ENCODE measurements at regions not wholly inside any gene's neighbourhood (a gene's known extent, or its start where the extent isn't known, plus 50 kb on each side); places are given as distances from the start of the nearest gene placed in this dataset.

DNA sequence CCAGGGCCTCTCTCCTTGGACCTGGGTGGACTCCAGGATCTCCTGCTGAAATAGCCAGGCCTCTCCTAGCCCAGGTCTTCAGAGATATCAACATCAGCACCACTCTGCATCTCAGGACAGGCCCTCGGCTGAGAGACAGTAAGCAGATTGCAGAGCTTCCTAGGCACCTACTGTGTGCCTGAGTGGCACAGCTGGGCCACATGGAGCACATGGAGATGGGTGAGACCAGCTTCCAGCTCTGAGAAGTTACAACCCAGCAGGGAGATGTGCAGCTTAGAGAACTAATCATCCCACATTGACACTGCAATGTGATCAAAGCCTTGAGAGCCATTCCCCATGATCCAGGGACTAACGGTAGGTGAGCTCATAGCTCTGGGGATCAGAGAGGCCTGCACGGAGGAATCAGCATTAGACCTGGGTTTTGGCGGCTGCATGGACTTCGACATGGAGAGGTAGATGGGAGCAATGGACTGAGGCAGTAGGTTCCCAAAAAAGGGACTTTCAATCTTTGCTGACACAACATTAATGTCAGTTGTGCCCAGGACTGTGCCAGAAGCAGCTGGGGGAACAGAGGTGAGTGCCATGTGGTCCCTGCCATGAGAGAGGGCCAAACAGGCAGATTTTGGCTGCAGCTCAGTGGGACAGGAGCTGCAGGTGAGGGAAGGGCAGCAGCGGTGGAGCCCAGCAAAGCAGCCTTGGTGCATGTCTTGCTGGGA lies 76.0 kb upstream of the LEP start:
- intact Hi-C loops (cut with micrococcal nuclease) = no loop called here
- WGBS (ENCODE audit: insufficient coverage) = 91% methylated on average over 4 of the region's 6 CpGs
- Histone ChIP-seq H2AFZ (ENCODE audit: insufficient read depth, low read depth, low read length, poor library complexity, severe bottlenecking) (no peak overlapping the region), H3K9me3 (replicated peaks in 1 of 2; ENCODE audit: control insufficient read depth in 1 of 2, insufficient read depth in 1 of 2, low read length in 2 of 2) (peaks cover 0 to 32% of the 10 kb centered on the region in 2 donors), H3K9ac (ENCODE audit: insufficient read depth, low read length, poor library complexity, severe bottlenecking) (no peak overlapping the region), H3K4me1 (ENCODE audit: control insufficient read depth in 1 of 2, insufficient read depth in 2 of 2, low read length in 2 of 2) (peaks cover 23% of the 10 kb centered on the region in 2 donors), H3K36me3 (replicated peaks in 1 of 2; ENCODE audit: control insufficient read depth in 1 of 2, insufficient read depth in 2 of 2, low read length in 2 of 2) (no peaks in the 10 kb centered on the region), H4K20me1 (ENCODE audit: insufficient read depth, low read length) (no peaks in the 10 kb centered on the region), H3K4me2 (replicated peaks; ENCODE audit: extremely low read depth, low read length, poor library complexity, severe bottlenecking) (no peak overlapping the region), H3K4me3 (replicated peaks in 1 of 3; ENCODE audit: low read depth in 2 of 3, low read length in 3 of 3) (no peak overlapping the region), H3K27me3 (ENCODE audit: control insufficient read depth in 2 of 2, insufficient read depth in 2 of 2, low read length in 2 of 2) (peaks cover 66 to 90% of the 10 kb centered on the region in 2 donors), H3K79me2 (ENCODE audit: insufficient read depth, low read length) (no peaks in the 10 kb centered on the region), H3K27ac (ENCODE audit: low read depth in 1 of 2, low read length in 2 of 2) (no peak overlapping the region)
- Mint-ChIP-seq H3K36me3 (peaks cover 7 to 15% of the 10 kb centered on the region in 2 donors), H3K27me3 (ENCODE audit: low read depth in 3 of 3) (peaks cover 76 to 89% (median 88%) of the 10 kb centered on the region in 3 donors), H3K4me1 (peaks cover 18% of the 10 kb centered on the region), H3K27ac (no peak overlapping the region), H3K9me3 (peaks cover 0 to 32% (median 20%) of the 10 kb centered on the region in 7 donors), H3K4me3 (peak overlapping the region in 1 of 2 donors; percentile 76)
- no peak for DNase-seq
- TF ChIP-seq, protein P1, sequence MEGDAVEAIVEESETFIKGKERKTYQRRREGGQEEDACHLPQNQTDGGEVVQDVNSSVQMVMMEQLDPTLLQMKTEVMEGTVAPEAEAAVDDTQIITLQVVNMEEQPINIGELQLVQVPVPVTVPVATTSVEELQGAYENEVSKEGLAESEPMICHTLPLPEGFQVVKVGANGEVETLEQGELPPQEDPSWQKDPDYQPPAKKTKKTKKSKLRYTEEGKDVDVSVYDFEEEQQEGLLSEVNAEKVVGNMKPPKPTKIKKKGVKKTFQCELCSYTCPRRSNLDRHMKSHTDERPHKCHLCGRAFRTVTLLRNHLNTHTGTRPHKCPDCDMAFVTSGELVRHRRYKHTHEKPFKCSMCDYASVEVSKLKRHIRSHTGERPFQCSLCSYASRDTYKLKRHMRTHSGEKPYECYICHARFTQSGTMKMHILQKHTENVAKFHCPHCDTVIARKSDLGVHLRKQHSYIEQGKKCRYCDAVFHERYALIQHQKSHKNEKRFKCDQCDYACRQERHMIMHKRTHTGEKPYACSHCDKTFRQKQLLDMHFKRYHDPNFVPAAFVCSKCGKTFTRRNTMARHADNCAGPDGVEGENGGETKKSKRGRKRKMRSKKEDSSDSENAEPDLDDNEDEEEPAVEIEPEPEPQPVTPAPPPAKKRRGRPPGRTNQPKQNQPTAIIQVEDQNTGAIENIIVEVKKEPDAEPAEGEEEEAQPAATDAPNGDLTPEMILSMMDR (IDR thresholded peaks at IDR 0.05) = no peak

DNA sequence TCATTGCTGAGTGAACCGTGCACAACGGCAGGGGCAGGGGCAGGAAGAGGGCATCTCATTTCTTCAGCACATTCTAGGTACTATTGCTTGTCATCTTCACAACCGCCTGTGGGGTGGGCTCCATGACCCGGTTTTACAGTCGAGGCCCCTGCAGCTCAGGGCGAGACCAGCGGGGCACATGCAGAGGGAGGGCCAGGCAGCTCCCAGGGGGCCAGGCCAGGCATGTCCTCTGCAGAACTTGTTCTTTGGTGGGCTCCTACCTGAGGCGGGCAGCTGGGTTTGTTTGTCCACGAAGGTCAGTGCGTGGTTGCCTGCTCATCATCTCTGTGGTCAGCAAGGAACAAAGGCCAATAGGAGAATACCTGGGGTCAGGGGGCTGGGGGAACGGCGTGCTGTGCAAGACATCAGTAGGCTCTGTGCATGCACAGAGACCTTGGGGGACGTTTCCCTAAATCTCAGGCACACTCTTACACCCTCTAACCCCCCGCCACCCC lies 75.1 kb upstream of the LEP start:
- H3K36me3 Mint-ChIP-seq = peaks cover 7 to 15% of the 10 kb centered on the region in 2 donors
- Histone ChIP-seq H3K4me3 (replicated peaks in 1 of 3; ENCODE audit: low read depth in 2 of 3, low read length in 3 of 3) (no peak overlapping the region), H3K4me2 (replicated peaks; ENCODE audit: extremely low read depth, low read length, poor library complexity, severe bottlenecking) (peak overlapping the region; percentile 77), H2AFZ (ENCODE audit: insufficient read depth, low read depth, low read length, poor library complexity, severe bottlenecking) (no peak overlapping the region), H3K9me3 (replicated peaks in 1 of 2; ENCODE audit: control insufficient read depth in 1 of 2, insufficient read depth in 1 of 2, low read length in 2 of 2) (peaks cover 0 to 32% of the 10 kb centered on the region in 2 donors), H3K9ac (ENCODE audit: insufficient read depth, low read length, poor library complexity, severe bottlenecking) (no peak overlapping the region), H3K27me3 (ENCODE audit: control insufficient read depth in 2 of 2, insufficient read depth in 2 of 2, low read length in 2 of 2) (peaks cover 62 to 90% of the 10 kb centered on the region in 2 donors), H3K36me3 (replicated peaks in 1 of 2; ENCODE audit: control insufficient read depth in 1 of 2, insufficient read depth in 2 of 2, low read length in 2 of 2) (no peaks in the 10 kb centered on the region), H3K27ac (ENCODE audit: low read depth in 1 of 2, low read length in 2 of 2) (no peak overlapping the region), H4K20me1 (ENCODE audit: insufficient read depth, low read length) (no peaks in the 10 kb centered on the region), H3K4me1 (ENCODE audit: control insufficient read depth in 1 of 2, insufficient read depth in 2 of 2, low read length in 2 of 2) (peaks cover 23% of the 10 kb centered on the region in 2 donors), H3K79me2 (ENCODE audit: insufficient read depth, low read length) (no peaks in the 10 kb centered on the region)
- no peak overlapping the region for H3K27ac Mint-ChIP-seq
- H3K4me1 Mint-ChIP-seq = peaks cover 18% of the 10 kb centered on the region
- intact Hi-C loops (cut with micrococcal nuclease) = no loop called here
- no peak for DNase-seq
- TF ChIP-seq, protein P1 (IDR thresholded peaks at IDR 0.05) = no peak
- H3K27me3 Mint-ChIP-seq (ENCODE audit: low read depth in 3 of 3) = peaks cover 76 to 92% (median 88%) of the 10 kb centered on the region in 3 donors
- peaks cover 0 to 32% (median 19%) of the 10 kb centered on the region in 7 donors for H3K9me3 Mint-ChIP-seq
- H3K4me3 Mint-ChIP-seq = peak overlapping the region in 1 of 2 donors; percentile 76
- 16% methylated on average over 11 of the region's 14 CpGs for WGBS (ENCODE audit: insufficient coverage)

Measured in CD14-positive monocyte (primary cell).